GM23338 (cell line): ENCODE measurements at regions not wholly inside any gene's neighbourhood (a gene's known extent, or its start where the extent isn't known, plus 50 kb on each side); places are given as distances from the start of the nearest gene placed in this dataset.

Source experiments
- ATAC-seq: fragments of 200-7000 bp; cut with Tn5 transposase; 3 replicates; pipeline ENCODE4 v1.9.1; 2020
- DNase-seq: peaks from one replicate; pipeline ENCODE4 v3.0.0-alpha.2; 2015; ENCODE audit warnings: low spot score
- H2AFZ ChIP-seq: fragments of 200-600 bp; sonication (generic); 2 replicates; pipeline ENCODE4 v1.8.0; 2016; ENCODE audit warnings: antibody characterized with exemption, mild to moderate bottlenecking, moderate library complexity
- H3F3A ChIP-seq: fragments of 200-600 bp; sonication (generic); replicated peaks from 2 replicates; pipeline ENCODE4 v1.8.0; 2017; ENCODE audit warnings: antibody characterized with exemption, mixed run types, low read depth
- H3K27ac ChIP-seq: fragments of 200-600 bp; sonication (generic); 2 replicates; pipeline ENCODE4 v1.6.1; 2016; ENCODE audit warnings: low read depth
- H3K27me3 ChIP-seq: fragments of 200-600 bp; sonication (generic); 2 replicates; pipeline ENCODE4 v1.8.0; 2016; ENCODE audit warnings: mild to moderate bottlenecking, mixed run types, moderate library complexity; ENCODE audit not compliant: insufficient read depth
- H3K36me3 ChIP-seq: fragments of 200-600 bp; sonication (generic); 2 replicates; pipeline ENCODE4 v1.8.0; 2016; ENCODE audit warnings: mild to moderate bottlenecking; ENCODE audit not compliant: insufficient read depth
- H3K4me1 ChIP-seq: fragments of 200-600 bp; sonication (generic); 2 replicates; pipeline ENCODE4 v1.8.0; 2016; ENCODE audit warnings: mild to moderate bottlenecking, moderate library complexity; ENCODE audit not compliant: insufficient read depth
- H3K4me2 ChIP-seq: fragments of 200-600 bp; sonication (generic); 2 replicates; pipeline ENCODE4 v1.7.1; 2017; ENCODE audit warnings: mixed run types
- H3K4me3 ChIP-seq: fragments of 200-600 bp; sonication (generic); 2 replicates; pipeline ENCODE4 v1.6.1; 2016; ENCODE audit warnings: mixed run types
- H3K79me2 ChIP-seq: fragments of 200-600 bp; sonication (generic); replicated peaks from 2 replicates; pipeline ENCODE4 v1.8.0; 2017; ENCODE audit warnings: mild to moderate bottlenecking; ENCODE audit not compliant: insufficient read depth
- H3K9me2 ChIP-seq: fragments of 200-600 bp; sonication (generic); 2 replicates; pipeline ENCODE4 v1.8.0; 2017; ENCODE audit not compliant: insufficient read depth
- H4K20me1 ChIP-seq: fragments of 200-600 bp; sonication (generic); replicated peaks from 2 replicates; pipeline ENCODE4 v1.8.0; 2017; ENCODE audit warnings: mild to moderate bottlenecking; ENCODE audit not compliant: insufficient read depth
- H3K27ac Mint-ChIP-seq: 2 replicates; pipeline ENCODE4 v1.8.0; 2020; ENCODE audit warnings: inconsistent platforms, mild to moderate bottlenecking, moderate library complexity, mixed read lengths
- H3K27me3 Mint-ChIP-seq: 3 replicates; pipeline ENCODE4 v1.8.0; 2022; ENCODE audit warnings: low read depth, mild to moderate bottlenecking, moderate library complexity, mixed read lengths, inconsistent platforms; ENCODE audit not compliant: insufficient read depth, poor library complexity
- H3K36me3 Mint-ChIP-seq: 3 replicates; pipeline ENCODE4 v1.8.0; 2021; ENCODE audit warnings: low read depth, mild to moderate bottlenecking, inconsistent platforms, moderate library complexity, mixed read lengths
- H3K4me1 Mint-ChIP-seq: 3 replicates; pipeline ENCODE4 v1.8.0; 2020; ENCODE audit warnings: mild to moderate bottlenecking, inconsistent platforms, mixed read lengths
- H3K4me3 Mint-ChIP-seq: 3 replicates; pipeline ENCODE4 v1.8.0; 2021; ENCODE audit warnings: moderate library complexity, mild to moderate bottlenecking, inconsistent platforms, mixed read lengths
- H3K9me3 Mint-ChIP-seq: 3 replicates; pipeline ENCODE4 v1.8.0; 2020; ENCODE audit warnings: moderate library complexity, mild to moderate bottlenecking, inconsistent platforms, mixed read lengths
- STAT1 ChIP-seq: IDR thresholded peaks from one replicate; pipeline ENCODE4 v1.6.1; 2016; ENCODE audit warnings: antibody characterized with exemption; ENCODE audit not compliant: unreplicated experiment
- ZNF114 ChIP-seq: fragments of 250-450 bp; sonication (Bioruptor Pico); IDR thresholded peaks from 2 replicates; pipeline ENCODE4 v1.5.0; 2020; ENCODE audit warnings: mild to moderate bottlenecking, moderate library complexity
- ZNF331 ChIP-seq: fragments of 250-450 bp; sonication (Bioruptor Pico); IDR thresholded peaks from 2 replicates; pipeline ENCODE4 v1.5.0; 2020; ENCODE audit warnings: low read depth, mild to moderate bottlenecking, moderate library complexity
- TF ChIP-seq, protein P1 (sequence below), 2 experiments: fragments of 200-600 bp in 1 of 2; sonication (generic) in 1 of 2; conservative IDR thresholded peaks; 2 replicates each; pipeline versions ENCODE4 v1.5.1 to v1.6.1; 2016 to 2017; ENCODE audit warnings: antibody characterized with exemption in 2 of 2, low read depth in 2 of 2, mild to moderate bottlenecking in 2 of 2, moderate library complexity in 1 of 2
- TF ChIP-seq, protein P2 (sequence below): fragments of 250-450 bp; sonication (Bioruptor Pico); IDR thresholded peaks from 2 replicates; pipeline ENCODE4 v1.5.0; 2020; ENCODE audit warnings: mild to moderate bottlenecking, moderate library complexity

DNA sequence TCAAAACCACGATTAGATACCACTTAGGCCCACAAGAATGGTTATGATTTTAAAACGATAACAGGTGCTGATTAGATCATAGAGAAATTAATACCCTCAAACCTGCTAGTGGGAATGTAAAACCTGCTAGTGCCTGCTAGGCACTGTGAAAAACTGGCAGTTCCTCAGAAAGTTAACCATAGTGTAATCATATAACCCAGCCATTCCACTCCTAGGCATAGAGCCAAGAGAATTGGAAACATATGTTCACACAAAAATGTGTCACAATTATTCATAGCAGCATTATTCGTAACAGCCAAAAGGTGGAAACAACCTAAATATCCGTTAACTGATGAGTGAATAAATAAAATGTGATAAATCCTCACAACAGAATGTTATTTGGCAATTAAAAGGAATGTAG, 122.2 kb upstream of the SYN3 start:
- H3K27ac Mint-ChIP-seq, result no peak overlapping the region
- peaks cover 12% of the 10 kb centered on the region; the same call in 1 of the 3 replicates for H3K9me3 Mint-ChIP-seq
- Histone ChIP-seq H4K20me1 (no peaks in the 10 kb centered on the region), H3K4me1 (no peaks in the 10 kb centered on the region), H3F3A (no peaks in the 10 kb centered on the region), H3K4me2 (no peak overlapping the region), H3K9me2 (no peaks in the 10 kb centered on the region), H3K4me3 (no peak overlapping the region), H2AFZ (no peak overlapping the region), H3K36me3 (no peaks in the 10 kb centered on the region), H3K79me2 (no peaks in the 10 kb centered on the region), H3K27ac (no peak overlapping the region), H3K27me3 (peaks cover 13% of the 10 kb centered on the region; the same call in 1 of the 2 replicates)
- H3K4me1 Mint-ChIP-seq, result no peaks in the 10 kb centered on the region
- no peak overlapping the region for H3K4me3 Mint-ChIP-seq
- ATAC-seq (no peak), DNase-seq (no peak)
- TF ChIP-seq STAT1 (no peak), ZNF114 (no peak), ZNF331 (no peak)
- TF ChIP-seq, protein P1, sequence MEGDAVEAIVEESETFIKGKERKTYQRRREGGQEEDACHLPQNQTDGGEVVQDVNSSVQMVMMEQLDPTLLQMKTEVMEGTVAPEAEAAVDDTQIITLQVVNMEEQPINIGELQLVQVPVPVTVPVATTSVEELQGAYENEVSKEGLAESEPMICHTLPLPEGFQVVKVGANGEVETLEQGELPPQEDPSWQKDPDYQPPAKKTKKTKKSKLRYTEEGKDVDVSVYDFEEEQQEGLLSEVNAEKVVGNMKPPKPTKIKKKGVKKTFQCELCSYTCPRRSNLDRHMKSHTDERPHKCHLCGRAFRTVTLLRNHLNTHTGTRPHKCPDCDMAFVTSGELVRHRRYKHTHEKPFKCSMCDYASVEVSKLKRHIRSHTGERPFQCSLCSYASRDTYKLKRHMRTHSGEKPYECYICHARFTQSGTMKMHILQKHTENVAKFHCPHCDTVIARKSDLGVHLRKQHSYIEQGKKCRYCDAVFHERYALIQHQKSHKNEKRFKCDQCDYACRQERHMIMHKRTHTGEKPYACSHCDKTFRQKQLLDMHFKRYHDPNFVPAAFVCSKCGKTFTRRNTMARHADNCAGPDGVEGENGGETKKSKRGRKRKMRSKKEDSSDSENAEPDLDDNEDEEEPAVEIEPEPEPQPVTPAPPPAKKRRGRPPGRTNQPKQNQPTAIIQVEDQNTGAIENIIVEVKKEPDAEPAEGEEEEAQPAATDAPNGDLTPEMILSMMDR (conservative IDR thresholded peaks at IDR 0.05; ENCODE audit: low read depth in 2 of 2), result no peak
- TF ChIP-seq, protein P2, sequence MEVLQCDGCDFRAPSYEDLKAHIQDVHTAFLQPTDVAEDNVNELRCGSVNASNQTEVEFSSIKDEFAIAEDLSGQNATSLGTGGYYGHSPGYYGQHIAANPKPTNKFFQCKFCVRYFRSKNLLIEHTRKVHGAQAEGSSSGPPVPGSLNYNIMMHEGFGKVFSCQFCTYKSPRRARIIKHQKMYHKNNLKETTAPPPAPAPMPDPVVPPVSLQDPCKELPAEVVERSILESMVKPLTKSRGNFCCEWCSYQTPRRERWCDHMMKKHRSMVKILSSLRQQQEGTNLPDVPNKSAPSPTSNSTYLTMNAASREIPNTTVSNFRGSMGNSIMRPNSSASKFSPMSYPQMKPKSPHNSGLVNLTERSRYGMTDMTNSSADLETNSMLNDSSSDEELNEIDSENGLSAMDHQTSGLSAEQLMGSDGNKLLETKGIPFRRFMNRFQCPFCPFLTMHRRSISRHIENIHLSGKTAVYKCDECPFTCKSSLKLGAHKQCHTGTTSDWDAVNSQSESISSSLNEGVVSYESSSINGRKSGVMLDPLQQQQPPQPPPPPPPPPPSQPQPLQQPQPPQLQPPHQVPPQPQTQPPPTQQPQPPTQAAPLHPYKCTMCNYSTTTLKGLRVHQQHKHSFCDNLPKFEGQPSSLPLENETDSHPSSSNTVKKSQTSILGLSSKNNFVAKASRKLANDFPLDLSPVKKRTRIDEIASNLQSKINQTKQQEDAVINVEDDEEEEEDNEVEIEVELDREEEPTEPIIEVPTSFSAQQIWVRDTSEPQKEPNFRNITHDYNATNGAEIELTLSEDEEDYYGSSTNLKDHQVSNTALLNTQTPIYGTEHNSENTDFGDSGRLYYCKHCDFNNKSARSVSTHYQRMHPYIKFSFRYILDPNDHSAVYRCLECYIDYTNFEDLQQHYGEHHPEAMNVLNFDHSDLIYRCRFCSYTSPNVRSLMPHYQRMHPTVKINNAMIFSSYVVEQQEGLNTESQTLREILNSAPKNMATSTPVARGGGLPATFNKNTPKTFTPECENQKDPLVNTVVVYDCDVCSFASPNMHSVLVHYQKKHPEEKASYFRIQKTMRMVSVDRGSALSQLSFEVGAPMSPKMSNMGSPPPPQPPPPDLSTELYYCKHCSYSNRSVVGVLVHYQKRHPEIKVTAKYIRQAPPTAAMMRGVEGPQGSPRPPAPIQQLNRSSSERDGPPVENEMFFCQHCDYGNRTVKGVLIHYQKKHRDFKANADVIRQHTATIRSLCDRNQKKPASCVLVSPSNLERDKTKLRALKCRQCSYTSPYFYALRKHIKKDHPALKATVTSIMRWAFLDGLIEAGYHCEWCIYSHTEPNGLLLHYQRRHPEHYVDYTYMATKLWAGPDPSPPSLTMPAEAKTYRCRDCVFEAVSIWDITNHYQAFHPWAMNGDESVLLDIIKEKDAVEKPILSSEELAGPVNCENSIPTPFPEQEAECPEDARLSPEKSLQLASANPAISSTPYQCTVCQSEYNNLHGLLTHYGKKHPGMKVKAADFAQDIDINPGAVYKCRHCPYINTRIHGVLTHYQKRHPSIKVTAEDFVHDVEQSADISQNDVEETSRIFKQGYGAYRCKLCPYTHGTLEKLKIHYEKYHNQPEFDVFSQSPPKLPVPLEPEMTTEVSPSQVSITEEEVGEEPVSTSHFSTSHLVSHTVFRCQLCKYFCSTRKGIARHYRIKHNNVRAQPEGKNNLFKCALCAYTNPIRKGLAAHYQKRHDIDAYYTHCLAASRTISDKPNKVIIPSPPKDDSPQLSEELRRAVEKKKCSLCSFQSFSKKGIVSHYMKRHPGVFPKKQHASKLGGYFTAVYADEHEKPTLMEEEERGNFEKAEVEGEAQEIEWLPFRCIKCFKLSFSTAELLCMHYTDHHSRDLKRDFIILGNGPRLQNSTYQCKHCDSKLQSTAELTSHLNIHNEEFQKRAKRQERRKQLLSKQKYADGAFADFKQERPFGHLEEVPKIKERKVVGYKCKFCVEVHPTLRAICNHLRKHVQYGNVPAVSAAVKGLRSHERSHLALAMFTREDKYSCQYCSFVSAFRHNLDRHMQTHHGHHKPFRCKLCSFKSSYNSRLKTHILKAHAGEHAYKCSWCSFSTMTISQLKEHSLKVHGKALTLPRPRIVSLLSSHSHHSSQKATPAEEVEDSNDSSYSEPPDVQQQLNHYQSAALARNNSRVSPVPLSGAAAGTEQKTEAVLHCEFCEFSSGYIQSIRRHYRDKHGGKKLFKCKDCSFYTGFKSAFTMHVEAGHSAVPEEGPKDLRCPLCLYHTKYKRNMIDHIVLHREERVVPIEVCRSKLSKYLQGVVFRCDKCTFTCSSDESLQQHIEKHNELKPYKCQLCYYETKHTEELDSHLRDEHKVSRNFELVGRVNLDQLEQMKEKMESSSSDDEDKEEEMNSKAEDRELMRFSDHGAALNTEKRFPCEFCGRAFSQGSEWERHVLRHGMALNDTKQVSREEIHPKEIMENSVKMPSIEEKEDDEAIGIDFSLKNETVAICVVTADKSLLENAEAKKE (CRISPR knock-in tag), result no peak
- no peaks in the 10 kb centered on the region for H3K36me3 Mint-ChIP-seq
- H3K27me3 Mint-ChIP-seq, result peaks cover 2% of the 10 kb centered on the region
